Activated CD4-positive, alpha-beta memory T cell treated with anti-CD3 and anti-CD28 coated beads for 36 hours (primary cell): ENCODE measurements at regions not wholly inside any gene's neighbourhood (a gene's known extent, or its start where the extent isn't known, plus 50 kb on each side); places are given as distances from the start of the nearest gene placed in this dataset.
"Not testable (repeated sequence)": the region's sequence is repeated elsewhere in the genome, so short reads cannot be mapped to it uniquely, and the experiment has no call there.

Source experiments
- CTCF ChIA-PET: fragments of 350-600 bp; sonication (Branson Sonifier 250); formaldehyde crosslinking; loops from one replicate; lab custom pipeline; 2021; ENCODE audit warnings: antibody characterized with exemption, inconsistent platforms; lab: Charles Lee
- POLR2A ChIA-PET: fragments of 350-600 bp; sonication (Branson Sonifier 250); formaldehyde crosslinking; loops from one replicate; lab custom pipeline; 2021; ENCODE audit warnings: antibody characterized with exemption; lab: Charles Lee
- DNase-seq: peaks from one replicate; pipeline ENCODE4 v3.0.0-alpha.2; 2020
- H3K27ac Mint-ChIP-seq: one replicate; pipeline ENCODE4 v1.8.0; 2021; ENCODE audit warnings: mixed read lengths
- H3K27me3 Mint-ChIP-seq: one replicate; pipeline ENCODE4 v1.8.0; 2021; ENCODE audit warnings: mixed read lengths
- H3K36me3 Mint-ChIP-seq: one replicate; pipeline ENCODE4 v1.8.0; 2021; ENCODE audit warnings: mixed read lengths
- H3K4me1 Mint-ChIP-seq: one replicate; pipeline ENCODE4 v1.8.0; 2021; ENCODE audit warnings: low read depth, mixed read lengths
- H3K4me3 Mint-ChIP-seq: one replicate; pipeline ENCODE4 v1.8.0; 2021; ENCODE audit warnings: mild to moderate bottlenecking, mixed read lengths
- H3K9me3 Mint-ChIP-seq: one replicate; pipeline ENCODE4 v1.8.0; 2021; ENCODE audit warnings: mixed read lengths
- intact Hi-C: fragments of 100-400 bp; cut with micrococcal nuclease; formaldehyde crosslinking; loops from one replicate; pipeline ENCODE4 v1.15.1; 2023

DNA sequence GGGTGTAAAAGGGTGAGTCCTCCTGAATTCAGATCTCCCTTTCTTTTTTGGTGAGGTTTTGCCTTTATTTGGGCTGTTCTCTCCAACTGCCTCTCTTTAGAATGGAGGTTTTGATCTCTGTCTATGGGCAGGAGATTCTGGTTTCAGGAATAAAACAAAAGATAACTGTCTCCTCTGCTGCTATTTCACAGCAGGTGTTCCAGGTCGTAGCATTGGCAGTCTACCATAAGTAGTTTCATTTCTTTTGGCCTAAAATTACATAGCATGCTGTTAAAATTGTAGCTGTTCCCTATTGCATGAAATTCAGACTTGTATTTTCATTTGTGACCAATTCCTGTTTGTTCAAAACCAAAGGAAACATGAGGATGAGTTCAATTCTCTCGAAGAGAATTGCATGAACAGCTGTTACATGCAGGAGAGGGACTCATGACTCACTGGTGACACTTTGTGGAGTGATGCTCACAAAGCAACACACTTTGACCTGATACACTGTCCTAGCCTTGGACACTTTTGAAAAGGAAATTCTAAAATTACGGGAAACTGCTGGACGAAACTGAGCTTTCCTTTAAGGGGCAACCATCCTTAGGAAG lies 76.8 kb upstream of the SIRPG start:
- intact Hi-C loops = loop anchor here (1.0 to 5.0 kb wide), 7 partner anchors 47 to 226 kb away; partner anchors contain the start of genes SIRPB1 and SIRPG
- H3K36me3 Mint-ChIP-seq = no peaks in the 10 kb centered on the region
- peaks cover 34% of the 10 kb centered on the region for H3K4me1 Mint-ChIP-seq
- no peak overlapping the region for H3K27ac Mint-ChIP-seq
- peaks cover 2% of the 10 kb centered on the region for H3K27me3 Mint-ChIP-seq
- CTCF ChIA-PET = interaction anchor here (0.5 to 2.8 kb wide), 37 partner anchors 10 to 266 kb away, joined by 3 to 26 read pairs (median 4); partner anchors contain the start of gene SIRPD
- DNase-seq = peak; percentile 46
- POLR2A ChIA-PET = no interaction called here
- no peak overlapping the region for H3K4me3 Mint-ChIP-seq
- H3K9me3 Mint-ChIP-seq = no peaks in the 10 kb centered on the region

DNA sequence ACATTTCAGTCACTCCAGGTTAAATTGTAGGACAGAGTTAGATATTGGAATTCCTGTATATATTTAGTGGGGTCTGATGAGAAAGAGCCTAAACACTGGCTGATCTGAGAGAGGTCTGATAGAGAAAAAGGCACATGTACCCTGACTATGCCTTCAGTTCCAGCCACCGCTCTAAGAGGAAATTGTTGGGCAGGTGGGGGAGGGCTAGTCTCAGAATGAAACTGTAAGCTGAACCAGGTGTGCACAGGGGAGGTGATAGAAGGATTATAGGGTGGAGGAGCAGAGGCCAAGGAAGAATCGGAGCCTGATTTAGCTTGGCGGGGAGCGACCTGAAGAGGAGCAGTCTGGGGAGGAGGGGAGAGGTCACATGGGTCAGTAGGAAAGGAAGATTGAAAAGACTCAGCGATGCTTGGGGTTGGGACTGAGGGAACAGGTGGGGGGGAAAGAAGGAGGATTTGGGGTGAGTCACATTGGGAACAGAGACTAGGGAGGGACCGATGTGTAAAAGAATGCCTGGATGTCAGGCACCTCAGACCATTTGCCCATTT lies 74.3 kb upstream of the SIRPG start:
- H3K9me3 Mint-ChIP-seq, POLR2A ChIA-PET, H3K27me3 Mint-ChIP-seq, H3K36me3 Mint-ChIP-seq: not testable (repeated sequence)
- intact Hi-C loops = loop anchor here (2.0 to 5.0 kb wide), 4 partner anchors 45 to 151 kb away; partner anchors contain the start of gene SIRPG
- Mint-ChIP-seq H3K4me1 (peaks cover 34% of the 10 kb centered on the region), H3K4me3 (peak overlapping the region; percentile 30), H3K27ac (peak overlapping the region; percentile 76)
- peak; percentile 61 for DNase-seq
- CTCF ChIA-PET = interaction anchor here (0.6 to 1.0 kb wide), 3 partner anchors 33 to 228 kb away, joined by 4 read pairs; no protein-coding TSS in a partner anchor

DNA sequence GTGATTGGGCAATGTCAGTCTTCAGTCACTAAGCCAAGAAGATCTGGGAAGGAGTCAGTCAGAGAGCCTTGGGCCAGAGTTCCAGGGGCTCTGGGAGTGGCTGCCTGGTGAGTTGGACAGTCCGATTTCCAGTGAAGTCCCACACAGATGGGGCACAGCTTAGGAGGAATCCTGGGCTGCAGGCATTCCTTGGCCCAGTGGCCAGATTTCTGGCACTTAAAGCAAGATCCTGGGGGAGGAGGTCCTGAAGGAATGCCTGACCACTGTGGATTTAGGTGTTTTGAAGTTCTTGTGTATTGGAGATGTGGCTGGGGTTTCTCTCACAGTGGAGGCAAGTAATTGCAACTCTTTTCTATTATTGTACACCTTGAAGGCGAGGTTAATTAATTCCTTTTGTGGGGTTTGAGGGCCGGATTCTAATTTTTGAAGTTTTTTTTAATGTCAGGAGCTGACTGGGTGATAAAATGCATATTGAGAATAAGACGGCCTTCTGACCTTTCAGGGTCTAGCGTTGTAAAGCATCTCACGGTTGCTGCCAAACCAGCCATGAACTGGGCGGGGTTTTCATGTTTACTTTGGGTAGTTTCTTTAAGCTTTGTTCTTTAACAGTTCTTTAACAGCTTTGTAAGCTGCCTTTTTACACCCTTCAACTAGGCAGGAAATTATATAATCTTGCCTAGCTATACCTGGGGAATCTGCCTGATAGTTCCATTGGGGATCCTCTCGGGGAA lies 73.6 kb upstream of the SIRPG start:
- H3K9me3 Mint-ChIP-seq, DNase-seq, POLR2A ChIA-PET, H3K36me3 Mint-ChIP-seq, H3K27me3 Mint-ChIP-seq: not testable (repeated sequence)
- Mint-ChIP-seq H3K4me3 (peak overlapping the region; percentile 30), H3K27ac (peak overlapping the region; percentile 76), H3K4me1 (peaks cover 34% of the 10 kb centered on the region)
- intact Hi-C loops = loop anchor here (5.0 kb wide), 2 partner anchors 44 to 74 kb away; partner anchors contain the start of gene SIRPG
- CTCF ChIA-PET = interaction anchor here (0.6 to 1.0 kb wide), 4 partner anchors 33 to 227 kb away, joined by 3 to 4 read pairs (median 4); no protein-coding TSS in a partner anchor

DNA sequence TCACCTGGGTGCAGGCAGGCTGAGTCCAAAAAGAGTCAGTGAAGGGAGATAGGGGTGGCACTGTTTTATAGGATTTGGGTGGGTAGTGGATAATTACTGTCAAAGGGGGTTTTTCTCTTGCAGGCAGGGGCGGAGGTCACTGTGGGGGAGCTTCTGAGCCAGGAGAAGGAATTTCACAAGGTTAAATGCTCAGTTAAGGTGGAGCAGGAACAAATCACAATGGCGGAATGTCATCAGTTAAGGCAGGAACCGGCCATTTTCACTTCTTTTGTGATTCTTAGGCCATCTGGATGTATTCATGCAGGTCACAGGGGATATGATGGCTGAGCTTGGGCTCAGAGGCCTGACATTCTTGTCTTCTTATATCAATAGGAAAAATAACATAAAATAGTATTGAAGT lies 69.7 kb upstream of the SIRPG start:
- H3K4me1 Mint-ChIP-seq = peaks cover 19% of the 10 kb centered on the region
- H3K27me3 Mint-ChIP-seq, DNase-seq, H3K27ac Mint-ChIP-seq, H3K9me3 Mint-ChIP-seq, H3K4me3 Mint-ChIP-seq, intact Hi-C loops, POLR2A ChIA-PET, H3K36me3 Mint-ChIP-seq, CTCF ChIA-PET: not testable (repeated sequence)

DNA sequence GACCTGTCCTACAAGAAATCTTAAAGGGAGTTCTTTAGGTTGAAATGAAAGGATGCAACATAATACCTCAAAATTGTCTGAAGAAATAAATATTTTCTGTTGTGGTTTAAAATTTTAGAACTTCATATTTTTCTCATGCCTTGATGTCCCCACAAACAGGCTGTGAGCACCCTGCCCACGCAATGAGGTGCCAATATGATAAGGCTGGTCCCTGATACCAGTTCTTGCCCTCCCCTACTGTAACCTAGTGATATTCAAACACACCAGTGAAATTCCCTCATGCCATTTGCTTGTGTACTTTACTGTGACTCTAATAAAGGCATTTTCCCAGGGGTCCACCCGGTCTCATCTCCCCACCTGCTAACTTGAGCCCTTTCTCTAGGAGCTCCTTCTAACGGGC lies 67.3 kb upstream of the SIRPG start:
- Mint-ChIP-seq H3K9me3 (peaks cover 5% of the 10 kb centered on the region), H3K27ac (no peak overlapping the region), H3K36me3 (no peaks in the 10 kb centered on the region), H3K4me1 (peaks cover 12% of the 10 kb centered on the region), H3K4me3 (no peak overlapping the region), H3K27me3 (no peaks in the 10 kb centered on the region)
- ChIA-PET POLR2A (no interaction called here), CTCF (no interaction called here)
- DNase-seq = no peak
- intact Hi-C loops = no loop called here

DNA sequence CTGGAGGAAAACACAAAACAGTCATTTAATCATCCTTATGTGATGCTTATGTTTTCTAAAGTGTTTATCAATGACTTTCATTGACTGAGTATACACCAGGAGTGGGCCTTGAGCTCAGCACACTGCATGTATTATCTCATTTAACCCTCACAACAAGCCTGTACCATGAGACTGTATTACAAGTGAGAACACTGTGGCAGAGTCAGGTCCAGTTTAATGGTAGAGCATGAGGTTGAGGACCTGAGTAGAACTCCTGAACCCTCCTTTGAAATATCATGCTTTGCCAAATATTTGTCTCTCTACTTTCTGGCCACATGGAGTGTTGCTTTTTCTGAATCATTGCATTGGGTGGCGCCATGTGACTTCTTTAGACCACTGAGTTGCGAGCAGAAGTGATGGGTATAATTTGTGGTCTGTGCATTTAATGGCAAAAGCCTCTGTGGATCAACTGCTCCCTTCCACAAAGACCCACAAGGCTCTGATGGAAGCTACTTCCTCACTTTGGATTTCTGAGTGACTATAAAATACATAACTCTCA lies 65.0 kb upstream of the SIRPG start:
- no peaks in the 10 kb centered on the region for H3K36me3 Mint-ChIP-seq
- H3K4me1 Mint-ChIP-seq = peaks cover 12% of the 10 kb centered on the region
- H3K9me3 Mint-ChIP-seq = peaks cover 5% of the 10 kb centered on the region
- CTCF ChIA-PET = no interaction called here
- H3K27ac Mint-ChIP-seq = no peak overlapping the region
- no peak overlapping the region for H3K4me3 Mint-ChIP-seq
- POLR2A ChIA-PET = no interaction called here
- DNase-seq = no peak
- no peaks in the 10 kb centered on the region for H3K27me3 Mint-ChIP-seq
- intact Hi-C loops = no loop called here

DNA sequence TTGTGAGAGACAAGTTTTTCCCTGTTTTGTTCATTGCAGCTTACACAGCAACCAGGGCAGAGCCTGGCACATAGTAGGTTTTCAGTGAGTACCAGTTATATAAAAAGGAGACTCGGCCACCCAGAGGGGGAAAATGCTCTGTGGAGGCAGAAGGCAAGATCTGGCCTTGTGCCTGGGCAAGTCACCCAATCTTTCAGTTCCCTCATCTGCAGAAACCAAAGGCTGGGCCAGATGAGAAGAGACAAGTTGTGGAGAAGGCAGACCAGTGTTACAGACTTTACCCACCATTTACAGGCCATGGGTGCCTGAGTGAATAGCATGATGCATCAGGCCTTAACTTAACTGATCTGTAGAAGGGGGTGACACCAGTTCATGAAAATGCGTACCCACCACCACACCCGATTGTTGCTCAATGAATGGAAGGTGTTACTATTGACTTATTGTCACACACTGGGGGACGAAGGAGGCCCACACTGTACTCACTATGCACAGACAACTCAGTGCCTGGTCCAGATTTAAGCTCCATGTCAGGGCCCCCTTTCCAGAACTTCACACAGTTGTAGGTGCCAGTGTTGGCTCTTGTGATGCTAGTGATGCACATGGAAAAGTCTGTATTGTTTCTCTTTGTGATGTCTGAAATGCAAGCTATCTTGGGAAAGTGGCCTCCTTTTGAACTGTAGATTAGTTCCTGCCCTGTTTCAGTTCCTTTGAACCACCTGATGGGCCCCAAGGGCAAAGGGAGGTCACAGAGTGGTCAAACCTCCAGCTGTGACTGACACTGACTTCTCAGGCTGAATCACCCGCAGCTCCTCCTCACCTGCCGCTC lies 64.3 kb upstream of the SIRPG start:
- peaks cover 12% of the 10 kb centered on the region for H3K4me1 Mint-ChIP-seq
- POLR2A ChIA-PET = no interaction called here
- H3K4me3 Mint-ChIP-seq = no peak overlapping the region
- intact Hi-C loops = no loop called here
- no peak overlapping the region for H3K27ac Mint-ChIP-seq
- H3K9me3 Mint-ChIP-seq = peaks cover 5% of the 10 kb centered on the region
- no peaks in the 10 kb centered on the region for H3K36me3 Mint-ChIP-seq
- CTCF ChIA-PET = interaction anchor here (1.2 kb wide), 1 partner anchor 165 kb away, joined by 3 read pairs; no protein-coding TSS in a partner anchor
- H3K27me3 Mint-ChIP-seq = no peaks in the 10 kb centered on the region
- peak; percentile 54 for DNase-seq

DNA sequence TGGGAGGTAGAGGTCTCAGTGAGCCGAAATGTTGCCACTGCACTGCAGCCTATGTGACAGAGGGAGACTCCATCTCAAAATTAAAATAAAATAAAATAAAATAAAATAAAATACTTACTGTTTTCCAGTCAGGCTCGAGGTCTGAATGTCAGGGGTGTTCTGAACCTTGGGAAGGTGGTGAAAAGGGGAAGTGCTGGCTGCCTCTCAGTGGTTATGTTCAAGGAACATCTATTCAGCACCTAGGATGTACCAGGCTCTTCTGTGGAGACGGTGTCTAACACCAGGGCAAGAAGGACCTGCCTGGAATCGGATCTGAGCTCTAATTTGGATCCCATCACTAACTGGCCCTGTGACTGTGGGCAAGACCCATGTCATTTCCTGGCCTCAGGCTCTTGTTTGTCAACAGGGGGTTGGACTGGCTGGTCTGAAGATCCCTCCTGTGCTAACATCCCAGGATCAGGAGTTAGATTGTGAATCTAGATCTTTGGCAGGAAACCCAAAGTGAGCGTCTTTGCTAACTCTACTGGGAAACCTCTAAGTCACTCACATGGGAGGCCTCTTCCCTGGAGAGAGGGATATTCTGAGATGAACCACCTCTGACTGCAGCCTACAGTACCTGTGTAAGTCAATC lies 63.4 kb upstream of the SIRPG start:
- H3K4me1 Mint-ChIP-seq = peaks cover 12% of the 10 kb centered on the region
- H3K27ac Mint-ChIP-seq = no peak overlapping the region
- peaks cover 5% of the 10 kb centered on the region for H3K9me3 Mint-ChIP-seq
- ChIA-PET POLR2A (no interaction called here), CTCF (interaction anchor here (1.0 to 1.2 kb wide), 2 partner anchors 56 to 164 kb away, joined by 3 to 4 read pairs; no protein-coding TSS in a partner anchor)
- no peaks in the 10 kb centered on the region for H3K36me3 Mint-ChIP-seq
- DNase-seq = no peak
- no peaks in the 10 kb centered on the region for H3K27me3 Mint-ChIP-seq
- H3K4me3 Mint-ChIP-seq = no peak overlapping the region
- intact Hi-C loops = no loop called here

DNA sequence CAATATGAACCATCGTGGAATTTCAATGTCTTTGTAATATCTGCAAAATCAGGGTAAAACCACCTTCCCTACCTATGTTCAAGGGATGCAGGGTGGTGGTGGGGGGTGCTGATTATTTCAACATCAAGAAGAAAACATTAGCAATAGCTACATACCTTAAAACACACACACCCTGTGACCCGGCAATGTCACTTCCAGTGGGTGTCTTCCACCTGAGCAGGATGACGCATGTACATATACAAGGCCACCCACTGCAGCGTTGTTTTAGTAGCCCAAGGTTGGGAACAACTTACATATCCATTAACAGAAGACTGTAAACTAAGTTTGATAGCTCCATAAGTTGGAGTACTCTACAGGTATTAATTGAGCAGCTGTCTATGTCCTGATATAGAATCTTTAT lies 62.6 kb upstream of the SIRPG start:
- intact Hi-C loops = no loop called here
- Mint-ChIP-seq H3K9me3 (peaks cover 5% of the 10 kb centered on the region), H3K27me3 (no peaks in the 10 kb centered on the region), H3K27ac (no peak overlapping the region), H3K4me1 (peaks cover 12% of the 10 kb centered on the region), H3K4me3 (no peak overlapping the region), H3K36me3 (no peaks in the 10 kb centered on the region)
- POLR2A ChIA-PET = no interaction called here
- DNase-seq = no peak
- CTCF ChIA-PET = no interaction called here

DNA sequence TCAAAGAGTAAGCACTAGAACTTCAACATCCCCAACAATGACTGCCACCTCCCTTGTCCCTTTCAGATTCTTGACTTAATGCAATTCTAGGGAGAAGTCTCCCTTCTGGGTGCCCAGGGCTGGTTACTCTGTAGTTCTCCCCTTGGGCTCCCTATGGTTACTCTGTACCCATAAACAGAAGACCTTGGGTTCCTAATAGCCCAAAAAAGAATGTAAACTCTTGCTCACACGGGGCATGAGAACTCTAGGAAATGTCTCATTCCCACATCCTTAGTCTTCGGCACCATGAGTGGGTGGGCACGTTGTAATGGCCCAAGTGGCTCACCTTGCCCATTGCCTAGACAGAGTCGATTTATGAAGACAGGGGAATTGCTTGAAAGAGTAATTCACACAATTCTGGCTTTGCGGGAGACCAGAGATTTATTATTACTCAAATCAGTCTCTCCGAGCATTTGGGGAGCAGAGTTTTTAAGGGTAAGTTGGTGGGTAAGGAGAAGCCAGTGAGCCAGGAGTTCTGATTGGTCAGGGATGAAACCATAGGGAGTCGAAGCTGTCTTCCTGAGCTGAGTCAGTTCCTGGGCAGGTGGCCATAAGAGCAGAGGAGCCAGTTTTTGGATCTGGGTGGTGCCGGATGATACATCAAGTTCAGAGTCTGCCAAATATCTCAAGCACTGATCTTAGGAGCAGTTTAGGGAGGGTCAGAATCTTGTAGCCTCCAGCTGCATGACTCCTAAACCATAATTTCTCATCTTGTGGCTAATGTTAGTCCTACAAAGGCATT lies 61.2 kb upstream of the SIRPG start:
- Mint-ChIP-seq H3K36me3 (no peaks in the 10 kb centered on the region), H3K9me3 (peaks cover 4% of the 10 kb centered on the region), H3K4me1 (peaks cover 12% of the 10 kb centered on the region), H3K27ac (no peak overlapping the region), H3K27me3 (no peaks in the 10 kb centered on the region), H3K4me3 (no peak overlapping the region)
- ChIA-PET POLR2A (interaction anchor here (1.2 kb wide), 1 partner anchor 31 kb away, joined by 3 read pairs; no protein-coding TSS in a partner anchor), CTCF (no interaction called here)
- intact Hi-C loops = no loop called here
- DNase-seq = no peak
